ENCODE measurements at regions not wholly inside any gene's neighbourhood (a gene's known extent, or its start where the extent isn't known, plus 50 kb on each side); places are given as distances from the start of the nearest gene placed in this dataset.

DNA sequence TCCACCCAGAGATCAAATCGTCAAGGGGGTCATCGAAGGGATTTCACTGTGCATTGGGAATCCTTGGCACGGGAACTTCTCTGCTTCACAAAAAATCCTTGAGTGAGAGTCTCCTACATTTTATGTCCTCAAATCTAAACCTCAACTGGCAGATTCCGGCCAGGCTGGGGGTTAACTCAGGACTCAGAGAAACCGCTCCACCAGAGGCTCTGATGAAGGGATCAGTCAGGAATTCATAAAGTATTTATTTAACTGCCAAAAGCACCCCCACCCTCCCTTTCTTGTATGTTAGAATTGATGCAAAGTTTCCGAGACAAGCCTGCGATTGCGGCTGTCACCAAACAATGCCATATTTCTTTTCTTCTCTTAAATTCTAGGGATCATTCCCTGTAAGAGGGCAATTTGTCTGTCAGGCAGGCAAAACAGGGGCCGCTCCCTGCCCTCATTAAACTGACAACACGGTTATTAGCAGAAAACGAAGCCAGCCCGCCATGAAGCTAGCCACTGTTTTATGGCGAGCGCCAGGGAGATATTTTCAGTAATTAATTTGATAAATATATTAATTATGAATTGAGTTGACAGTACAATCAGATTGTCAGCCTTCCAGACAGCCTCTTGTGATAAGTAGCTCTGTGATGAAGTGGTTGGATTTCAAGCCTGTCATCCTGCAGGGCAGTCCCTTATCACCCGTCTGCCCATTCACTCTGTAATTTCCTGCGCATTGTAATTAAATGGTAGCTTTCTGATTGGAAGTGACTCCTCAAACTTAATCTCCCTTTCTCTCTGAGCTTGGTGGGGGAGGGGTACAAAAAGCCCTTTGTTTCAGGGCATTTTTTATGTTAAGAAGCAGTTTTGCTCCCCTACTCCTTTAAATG is 153.0 kb upstream of the GPR26 start:
- POLR2A ChIA-PET, result no interaction called here
- TF ChIP-seq, protein P1, sequence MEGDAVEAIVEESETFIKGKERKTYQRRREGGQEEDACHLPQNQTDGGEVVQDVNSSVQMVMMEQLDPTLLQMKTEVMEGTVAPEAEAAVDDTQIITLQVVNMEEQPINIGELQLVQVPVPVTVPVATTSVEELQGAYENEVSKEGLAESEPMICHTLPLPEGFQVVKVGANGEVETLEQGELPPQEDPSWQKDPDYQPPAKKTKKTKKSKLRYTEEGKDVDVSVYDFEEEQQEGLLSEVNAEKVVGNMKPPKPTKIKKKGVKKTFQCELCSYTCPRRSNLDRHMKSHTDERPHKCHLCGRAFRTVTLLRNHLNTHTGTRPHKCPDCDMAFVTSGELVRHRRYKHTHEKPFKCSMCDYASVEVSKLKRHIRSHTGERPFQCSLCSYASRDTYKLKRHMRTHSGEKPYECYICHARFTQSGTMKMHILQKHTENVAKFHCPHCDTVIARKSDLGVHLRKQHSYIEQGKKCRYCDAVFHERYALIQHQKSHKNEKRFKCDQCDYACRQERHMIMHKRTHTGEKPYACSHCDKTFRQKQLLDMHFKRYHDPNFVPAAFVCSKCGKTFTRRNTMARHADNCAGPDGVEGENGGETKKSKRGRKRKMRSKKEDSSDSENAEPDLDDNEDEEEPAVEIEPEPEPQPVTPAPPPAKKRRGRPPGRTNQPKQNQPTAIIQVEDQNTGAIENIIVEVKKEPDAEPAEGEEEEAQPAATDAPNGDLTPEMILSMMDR (IDR thresholded peaks at IDR 0.05; ENCODE audit: low read depth, low read length), result no peak
- H3K4me3 ChIP-seq (ENCODE audit: low read depth, low read length), result no peak overlapping the region
- no peak for DNase-seq (ENCODE audit: low read depth, low spot score)
- H3K27ac ChIP-seq (ENCODE audit: low read depth, low read length), result no peak overlapping the region
- no peaks in the 10 kb centered on the region for H3K27me3 ChIP-seq (ENCODE audit: control insufficient read depth, insufficient read depth, low read length)
- H3K9me3 ChIP-seq (ENCODE audit: control insufficient read depth, insufficient read depth, low read length), result peaks cover 73% of the 10 kb centered on the region
- CTCF ChIA-PET, result no interaction called here

- CTCF ChIA-PET, result no interaction called here
Measured at GRCh38 chr10:123513870-123514269, 152.3 kb upstream of the GPR26 start.

GRCh38 chr10:123514996-123515395 is 151.2 kb upstream of the GPR26 start:
- ChIA-PET CTCF (no interaction called here), POLR2A (no interaction called here)
- Histone ChIP-seq H3K9me3 (ENCODE audit: control insufficient read depth, insufficient read depth, low read length) (peaks cover 84% of the 10 kb centered on the region), H3K27ac (ENCODE audit: low read depth, low read length) (no peak overlapping the region), H3K27me3 (ENCODE audit: control insufficient read depth, insufficient read depth, low read length) (no peaks in the 10 kb centered on the region), H3K4me3 (ENCODE audit: low read depth, low read length) (no peak overlapping the region)
- no peak for DNase-seq (ENCODE audit: low read depth, low spot score)
- TF ChIP-seq, protein P1 (IDR thresholded peaks at IDR 0.05; ENCODE audit: low read depth, low read length), result no peak

More at GRCh38 chr10:123513870-123514269, 152.3 kb upstream of the GPR26 start:
- DNase-seq (ENCODE audit: low read depth, low spot score), result no peak
- TF ChIP-seq, protein P1 (IDR thresholded peaks at IDR 0.05; ENCODE audit: low read depth, low read length), result no peak
- Histone ChIP-seq H3K27me3 (ENCODE audit: control insufficient read depth, insufficient read depth, low read length) (no peaks in the 10 kb centered on the region), H3K9me3 (ENCODE audit: control insufficient read depth, insufficient read depth, low read length) (peaks cover 79% of the 10 kb centered on the region), H3K27ac (ENCODE audit: low read depth, low read length) (no peak overlapping the region), H3K4me3 (ENCODE audit: low read depth, low read length) (no peak overlapping the region)
- POLR2A ChIA-PET, result interaction anchor here (0.5 kb wide), 1 partner anchor 16 kb away, joined by 3 read pairs; no protein-coding TSS in a partner anchor

- TF ChIP-seq, protein P1 (IDR thresholded peaks at IDR 0.05; ENCODE audit: low read depth, low read length), result no peak
- Histone ChIP-seq H3K4me3 (ENCODE audit: low read depth, low read length) (no peak overlapping the region), H3K27me3 (ENCODE audit: control insufficient read depth, insufficient read depth, low read length) (no peaks in the 10 kb centered on the region), H3K9me3 (ENCODE audit: control insufficient read depth, insufficient read depth, low read length) (peaks cover 82% of the 10 kb centered on the region), H3K27ac (ENCODE audit: low read depth, low read length) (no peak overlapping the region)
- DNase-seq (ENCODE audit: low read depth, low spot score), result no peak
- POLR2A ChIA-PET, result no interaction called here
- CTCF ChIA-PET, result no interaction called here
Measured at GRCh38 chr10:123515661-123516060, 150.5 kb upstream of the GPR26 start.

DNA sequence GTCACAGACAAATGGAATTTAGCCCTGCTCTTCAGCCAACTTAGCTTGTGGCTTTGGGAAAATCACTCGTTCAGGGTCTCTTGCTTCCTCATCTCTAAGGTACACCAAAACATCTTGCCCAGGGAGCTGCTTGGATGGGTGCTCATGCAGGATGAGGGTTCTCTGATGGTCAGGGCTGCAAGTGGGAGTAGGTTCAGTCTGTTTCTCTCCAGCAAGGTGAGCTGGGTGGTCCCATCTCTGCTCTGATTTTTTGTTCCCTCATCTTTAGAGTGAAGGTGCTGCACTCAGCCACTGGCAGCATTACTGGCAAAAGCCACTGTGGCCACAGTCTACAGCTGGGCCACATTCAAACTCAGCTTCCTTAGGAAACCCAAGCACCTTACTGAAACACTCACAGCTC is 149.9 kb upstream of the GPR26 start:
- Histone ChIP-seq H3K9me3 (ENCODE audit: control insufficient read depth, insufficient read depth, low read length) (peaks cover 84% of the 10 kb centered on the region), H3K27ac (ENCODE audit: low read depth, low read length) (no peak overlapping the region), H3K27me3 (ENCODE audit: control insufficient read depth, insufficient read depth, low read length) (no peaks in the 10 kb centered on the region), H3K4me3 (ENCODE audit: low read depth, low read length) (no peak overlapping the region)
- TF ChIP-seq, protein P1 (IDR thresholded peaks at IDR 0.05; ENCODE audit: low read depth, low read length), result no peak
- ChIA-PET CTCF (no interaction called here), POLR2A (no interaction called here)
- no peak for DNase-seq (ENCODE audit: low read depth, low spot score)

Measured in AG04450 (cell line).